Hepatocyte (in vitro differentiated cells): ENCODE measurements at regions not wholly inside any gene's neighbourhood (a gene's known extent, or its start where the extent isn't known, plus 50 kb on each side); places are given as distances from the start of the nearest gene placed in this dataset.

Experiments used
- EZH2 ChIP-seq: fragments of 200-600 bp; sonication (generic); IDR thresholded peaks from 2 replicates; pipeline ENCODE4 v1.6.1; 2016; ENCODE audit warnings: antibody characterized with exemption, mild to moderate bottlenecking, borderline replicate concordance
- EZH2phosphoT487 ChIP-seq: fragments of 200-600 bp; sonication (generic); IDR thresholded peaks from one replicate; pipeline ENCODE4 v1.6.1; 2018; ENCODE audit warnings: antibody characterized with exemption, mild to moderate bottlenecking, low read depth, moderate library complexity; ENCODE audit not compliant: unreplicated experiment, severe bottlenecking
- TF ChIP-seq, protein P1 (sequence below): fragments of 200-600 bp; sonication (generic); IDR thresholded peaks from 2 replicates; pipeline ENCODE4 v1.5.1; 2016; ENCODE audit warnings: antibody characterized with exemption, mild to moderate bottlenecking; ENCODE audit not compliant: poor library complexity

DNA sequence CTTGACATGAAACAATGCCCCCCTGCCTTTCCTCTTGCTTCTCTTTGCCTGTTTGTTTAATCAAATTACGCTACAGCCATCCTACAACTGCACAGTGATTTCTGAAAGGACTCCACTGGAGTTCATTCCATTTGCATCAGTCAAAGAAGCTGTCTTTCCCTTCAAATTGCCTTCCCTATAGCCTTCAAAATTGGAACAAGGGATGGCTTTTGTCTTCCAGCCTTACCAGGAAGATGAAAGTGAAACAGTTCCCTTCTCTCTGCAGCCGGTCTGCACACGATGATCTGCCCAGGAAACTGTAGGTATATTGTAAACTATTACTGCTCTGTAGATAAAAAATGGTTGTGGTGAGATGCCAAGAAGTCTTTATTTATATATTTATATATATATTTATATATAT, 65.6 kb upstream of the ETS2 start:
- TF ChIP-seq, protein P1, sequence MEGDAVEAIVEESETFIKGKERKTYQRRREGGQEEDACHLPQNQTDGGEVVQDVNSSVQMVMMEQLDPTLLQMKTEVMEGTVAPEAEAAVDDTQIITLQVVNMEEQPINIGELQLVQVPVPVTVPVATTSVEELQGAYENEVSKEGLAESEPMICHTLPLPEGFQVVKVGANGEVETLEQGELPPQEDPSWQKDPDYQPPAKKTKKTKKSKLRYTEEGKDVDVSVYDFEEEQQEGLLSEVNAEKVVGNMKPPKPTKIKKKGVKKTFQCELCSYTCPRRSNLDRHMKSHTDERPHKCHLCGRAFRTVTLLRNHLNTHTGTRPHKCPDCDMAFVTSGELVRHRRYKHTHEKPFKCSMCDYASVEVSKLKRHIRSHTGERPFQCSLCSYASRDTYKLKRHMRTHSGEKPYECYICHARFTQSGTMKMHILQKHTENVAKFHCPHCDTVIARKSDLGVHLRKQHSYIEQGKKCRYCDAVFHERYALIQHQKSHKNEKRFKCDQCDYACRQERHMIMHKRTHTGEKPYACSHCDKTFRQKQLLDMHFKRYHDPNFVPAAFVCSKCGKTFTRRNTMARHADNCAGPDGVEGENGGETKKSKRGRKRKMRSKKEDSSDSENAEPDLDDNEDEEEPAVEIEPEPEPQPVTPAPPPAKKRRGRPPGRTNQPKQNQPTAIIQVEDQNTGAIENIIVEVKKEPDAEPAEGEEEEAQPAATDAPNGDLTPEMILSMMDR: no peak
- TF ChIP-seq EZH2 (no peak), EZH2phosphoT487 (no peak)
